Peyer's patch (tissue), 4 donors: ENCODE measurements at regions not wholly inside any gene's neighbourhood (a gene's known extent, or its start where the extent isn't known, plus 50 kb on each side); places are given as distances from the start of the nearest gene placed in this dataset.

Experiments
- DNase-seq, 3 donors: peaks; one replicate each; pipeline ENCODE4 v3.0.0-alpha.2; 2017 to 2019
- H3K27ac ChIP-seq, 4 donors: fragments of 200-600 bp; sonication (generic); one replicate each; pipeline ENCODE4 v1.5.1; 2016 to 2019
- H3K27me3 ChIP-seq, 2 donors: fragments of 200-600 bp; sonication (generic); one replicate each; pipeline ENCODE4 v1.5.1; 2019
- H3K36me3 ChIP-seq, 3 donors: fragments of 200-600 bp; sonication (generic); one replicate each; pipeline ENCODE4 v1.5.1; 2016 to 2019
- H3K4me1 ChIP-seq, 4 donors: fragments of 200-600 bp; sonication (generic); one replicate each; pipeline ENCODE4 v1.5.1; 2016 to 2019
- H3K4me3 ChIP-seq, 4 donors: fragments of 200-600 bp; sonication (generic); 1 replicate in 3 of 4; 2 replicates in 1 of 4; pipeline ENCODE4 v1.5.1; 2016 to 2019; ENCODE audit warnings: mild to moderate bottlenecking in 1 of 4
- H3K9me3 ChIP-seq, 4 donors: fragments of 200-600 bp; sonication (generic); one replicate each; pipeline ENCODE4 v1.5.1; 2016 to 2019; ENCODE audit warnings: mild to moderate bottlenecking in 1 of 4
- CTCF ChIP-seq, 6 experiments: fragments of 450-650 bp in 4 of 6; fragments of 200-600 bp in 2 of 6; sonication (generic) in 1 of 6; IDR thresholded peaks; one replicate each; pipeline ENCODE4 v1.5.1; 2017 to 2019; ENCODE audit warnings: antibody characterized with exemption in 6 of 6, mild to moderate bottlenecking in 3 of 6, moderate library complexity in 1 of 6
- POLR2A ChIP-seq, 2 donors: fragments of 450-650 bp; IDR thresholded peaks; one replicate each; pipeline ENCODE4 v1.5.1; 2017; ENCODE audit warnings: antibody characterized with exemption in 2 of 2, mild to moderate bottlenecking in 2 of 2, moderate library complexity in 2 of 2
- small RNA-seq, 2 donors: library from RNA; depleted of rRNA; stranded (forward); fragments of <200 nt; gene quantifications; one replicate each; pipeline ENCODE3, GENCODE V24; 2016

DNA sequence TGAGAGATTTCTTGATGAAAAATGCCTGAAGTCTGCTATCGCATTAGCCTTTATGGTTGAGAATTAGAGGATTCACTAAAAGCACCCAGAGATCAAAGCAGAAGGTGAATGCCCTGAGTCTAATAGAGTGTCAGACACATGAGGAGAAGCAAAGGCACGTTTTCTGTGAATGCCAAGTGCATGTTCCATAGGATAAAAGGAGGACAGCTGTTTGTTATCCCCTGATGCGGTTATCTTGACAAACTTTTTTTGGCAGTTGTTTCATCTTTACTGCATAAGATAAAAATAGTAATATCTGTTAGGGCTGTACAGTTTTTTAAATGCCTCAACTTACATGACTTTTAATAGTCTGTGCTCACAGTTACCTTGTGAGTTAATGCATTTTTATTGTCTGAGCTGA is 65.3 kb upstream of the CD96 start:
- no peaks in the 10 kb centered on the region for H3K4me1 ChIP-seq
- no peaks in the 10 kb centered on the region for H3K36me3 ChIP-seq
- TF ChIP-seq CTCF (IDR thresholded peaks at IDR 0.05) (no peak), POLR2A (IDR thresholded peaks at IDR 0.05) (no peak)
- DNase-seq, result no peak
- H3K27ac ChIP-seq, result no peak overlapping the region
- H3K9me3 ChIP-seq, result no peaks in the 10 kb centered on the region
- H3K27me3 ChIP-seq, result no peaks in the 10 kb centered on the region
- H3K4me3 ChIP-seq, result no peak overlapping the region

DNA sequence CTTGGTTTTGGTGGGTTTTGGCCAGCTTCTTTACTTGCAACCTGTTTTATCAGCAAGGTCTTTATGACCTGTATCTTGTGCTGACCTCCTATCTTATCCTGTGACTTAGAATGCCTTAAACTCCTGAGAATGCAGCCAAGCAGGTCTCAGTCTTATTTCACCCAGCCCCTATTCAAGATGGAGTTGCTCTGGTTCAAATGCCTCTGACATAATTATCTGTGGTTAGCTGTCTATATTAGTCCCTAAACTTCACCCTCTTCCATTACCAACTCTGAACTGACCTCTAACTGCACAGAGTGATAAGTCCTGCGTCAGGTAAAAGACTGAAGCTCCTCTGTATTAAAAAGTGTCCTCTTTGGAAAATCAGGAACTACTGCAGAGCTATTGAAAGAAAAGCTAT is 61.9 kb upstream of the CD96 start:
- Histone ChIP-seq H3K36me3 (no peaks in the 10 kb centered on the region), H3K9me3 (no peaks in the 10 kb centered on the region), H3K27me3 (no peaks in the 10 kb centered on the region), H3K4me1 (no peaks in the 10 kb centered on the region), H3K4me3 (no peak overlapping the region), H3K27ac (no peak overlapping the region)
- no peak for TF ChIP-seq POLR2A (IDR thresholded peaks at IDR 0.05)
- TF ChIP-seq CTCF (IDR thresholded peaks at IDR 0.05), result no peak
- DNase-seq, result no peak

DNA sequence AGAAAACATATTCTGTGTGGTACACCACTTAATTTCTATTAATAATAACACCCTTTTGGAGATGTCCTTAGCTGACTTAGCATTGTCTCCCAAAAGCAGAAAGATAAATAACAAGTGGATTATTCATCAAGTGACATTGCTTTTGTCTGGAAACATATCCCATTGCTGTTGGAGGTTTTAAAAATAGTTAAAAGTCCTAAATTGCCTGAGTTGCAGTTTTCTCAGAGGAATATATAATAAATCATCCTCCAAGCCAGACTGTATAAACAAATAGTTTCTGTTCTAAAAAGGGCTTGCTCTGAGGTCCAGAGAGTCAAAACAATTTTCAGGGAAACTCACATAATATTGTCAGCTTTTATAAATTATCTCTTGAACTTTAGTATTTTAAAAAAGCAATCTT is 60.4 kb upstream of the CD96 start:
- no peaks in the 10 kb centered on the region for H3K27me3 ChIP-seq
- no peaks in the 10 kb centered on the region for H3K4me1 ChIP-seq
- no peak overlapping the region for H3K27ac ChIP-seq
- no peak for DNase-seq
- no peak overlapping the region for H3K4me3 ChIP-seq
- H3K36me3 ChIP-seq, result no peaks in the 10 kb centered on the region
- no peak for TF ChIP-seq POLR2A (IDR thresholded peaks at IDR 0.05)
- TF ChIP-seq CTCF (IDR thresholded peaks at IDR 0.05), result no peak
- H3K9me3 ChIP-seq, result no peaks in the 10 kb centered on the region

- Histone ChIP-seq H3K9me3 (peaks cover 0 to 6% (median 0%) of the 10 kb centered on the region in 4 donors), H3K4me1 (no peaks in the 10 kb centered on the region), H3K27me3 (no peaks in the 10 kb centered on the region), H3K36me3 (no peaks in the 10 kb centered on the region), H3K27ac (no peak overlapping the region), H3K4me3 (no peak overlapping the region)
- no peak for DNase-seq
- TF ChIP-seq POLR2A (IDR thresholded peaks at IDR 0.05), result no peak
- no peak for TF ChIP-seq CTCF (IDR thresholded peaks at IDR 0.05)
Measured at GRCh38 chr3:111482574-111482973, 59.4 kb upstream of the CD96 start.

- peaks cover 0 to 6% (median 0%) of the 10 kb centered on the region in 4 donors for H3K9me3 ChIP-seq
- no peaks in the 10 kb centered on the region for H3K27me3 ChIP-seq
- TF ChIP-seq POLR2A (IDR thresholded peaks at IDR 0.05) (no peak), CTCF (IDR thresholded peaks at IDR 0.05) (no peak)
- H3K27ac ChIP-seq, result no peak overlapping the region
- no peaks in the 10 kb centered on the region for H3K36me3 ChIP-seq
- H3K4me1 ChIP-seq, result no peaks in the 10 kb centered on the region
- H3K4me3 ChIP-seq, result no peak overlapping the region
- DNase-seq, result no peak
Measured at GRCh38 chr3:111485086-111485485, 56.9 kb upstream of the CD96 start.

Small RNA genes in the stretch of these regions (small RNA-seq; reads per million reads assigned to genes)
- 0 reads per million in 2 donors for gene ATP6V0CP2
